ENCODE measurements at regions not wholly inside any gene's neighbourhood (a gene's known extent, or its start where the extent isn't known, plus 50 kb on each side); places are given as distances from the start of the nearest gene placed in this dataset.

DNA sequence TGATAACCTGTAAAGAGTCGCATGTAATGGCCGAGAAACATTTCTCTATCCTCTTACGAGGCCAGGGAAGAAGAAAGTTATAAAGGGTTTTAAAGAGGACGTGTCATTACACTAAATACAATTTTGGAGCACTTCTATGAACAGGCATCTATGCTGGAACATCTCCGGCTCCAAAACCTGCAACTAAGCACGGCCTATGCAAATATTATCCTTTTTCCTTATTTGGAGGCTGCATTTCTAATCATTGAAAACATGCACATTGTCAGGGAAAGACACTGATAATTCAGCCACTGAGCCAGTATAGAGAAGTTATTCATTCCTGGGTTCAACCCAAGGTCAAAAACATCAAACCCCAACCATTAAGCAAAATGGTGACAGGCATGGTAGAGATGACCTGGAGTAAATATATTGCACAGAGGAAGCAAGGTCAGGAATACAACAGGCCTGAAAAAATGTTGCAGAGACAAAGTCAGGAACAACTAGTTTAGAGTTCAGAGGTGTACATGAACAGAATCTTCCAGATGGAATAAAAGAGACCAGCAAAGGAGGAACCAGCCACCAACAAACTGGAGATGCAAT lies 674.1 kb downstream of the NR2F1-AS1 start:
- TF ChIP-seq, protein P1, sequence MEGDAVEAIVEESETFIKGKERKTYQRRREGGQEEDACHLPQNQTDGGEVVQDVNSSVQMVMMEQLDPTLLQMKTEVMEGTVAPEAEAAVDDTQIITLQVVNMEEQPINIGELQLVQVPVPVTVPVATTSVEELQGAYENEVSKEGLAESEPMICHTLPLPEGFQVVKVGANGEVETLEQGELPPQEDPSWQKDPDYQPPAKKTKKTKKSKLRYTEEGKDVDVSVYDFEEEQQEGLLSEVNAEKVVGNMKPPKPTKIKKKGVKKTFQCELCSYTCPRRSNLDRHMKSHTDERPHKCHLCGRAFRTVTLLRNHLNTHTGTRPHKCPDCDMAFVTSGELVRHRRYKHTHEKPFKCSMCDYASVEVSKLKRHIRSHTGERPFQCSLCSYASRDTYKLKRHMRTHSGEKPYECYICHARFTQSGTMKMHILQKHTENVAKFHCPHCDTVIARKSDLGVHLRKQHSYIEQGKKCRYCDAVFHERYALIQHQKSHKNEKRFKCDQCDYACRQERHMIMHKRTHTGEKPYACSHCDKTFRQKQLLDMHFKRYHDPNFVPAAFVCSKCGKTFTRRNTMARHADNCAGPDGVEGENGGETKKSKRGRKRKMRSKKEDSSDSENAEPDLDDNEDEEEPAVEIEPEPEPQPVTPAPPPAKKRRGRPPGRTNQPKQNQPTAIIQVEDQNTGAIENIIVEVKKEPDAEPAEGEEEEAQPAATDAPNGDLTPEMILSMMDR (conservative IDR thresholded peaks at IDR 0.05 in 1 of 2, IDR thresholded peaks at IDR 0.05 in 1 of 2; ENCODE audit: extremely low read depth in 1 of 2, insufficient read depth in 1 of 2, low read depth in 1 of 2, low read length in 2 of 2), result no peak
- no peak for TF ChIP-seq EZH2 (IDR thresholded peaks at IDR 0.05; ENCODE audit: borderline replicate concordance, low read length)
